NCI-H146 treated with DMSO at 0.1 percent for 48 hours (cell line): ENCODE measurements at regions not wholly inside any gene's neighbourhood (a gene's known extent, or its start where the extent isn't known, plus 50 kb on each side); places are given as distances from the start of the nearest gene placed in this dataset.

Source experiments
- DNase-seq: peaks from one replicate; lab custom pipeline; 2025; ENCODE audit not compliant: unreplicated experiment; lab: John Stamatoyannopoulos, UW

GRCh38 chr13:76527041-76527440 lies 359.2 kb downstream of the KCTD12 start:
- no peak for DNase-seq

GRCh38 chr13:76523740-76524340 lies 362.4 kb downstream of the KCTD12 start:
- no peak for DNase-seq

- no peak for DNase-seq
These were observed 364.0 kb downstream of the KCTD12 start for GRCh38 chr13:76522083-76522755.

- DNase-seq = no peak
These were observed 366.5 kb downstream of the KCTD12 start for GRCh38 chr13:76519685-76520084.

GRCh38 chr13:76516586-76516985 lies 369.6 kb downstream of the KCTD12 start:
- no peak for DNase-seq

- no peak for DNase-seq
These were observed 370.2 kb downstream of the KCTD12 start for GRCh38 chr13:76516013-76516412.

GRCh38 chr13:76512721-76513145 lies 373.5 kb downstream of the KCTD12 start:
- peak; percentile 55 for DNase-seq

- DNase-seq = no peak
These were observed 380.8 kb downstream of the KCTD12 start for GRCh38 chr13:76505437-76505836.

- DNase-seq = peak; percentile 13
These were observed 382.4 kb downstream of the KCTD12 start for GRCh38 chr13:76503766-76504165.

GRCh38 chr13:76503291-76503690 lies 382.9 kb downstream of the KCTD12 start:
- DNase-seq = no peak

- no peak for DNase-seq
These were observed 385.3 kb downstream of the KCTD12 start for GRCh38 chr13:76500894-76501293.

- no peak for DNase-seq
These were observed 386.3 kb downstream of the KCTD12 start for GRCh38 chr13:76499891-76500290.

- peak; percentile 77 for DNase-seq
These were observed 396.9 kb downstream of the KCTD12 start for GRCh38 chr13:76489274-76489673.

- DNase-seq = no peak
These were observed 404.5 kb downstream of the KCTD12 start for GRCh38 chr13:76481738-76482137.

GRCh38 chr13:76474966-76475365 lies 411.2 kb downstream of the KCTD12 start:
- DNase-seq = no peak

GRCh38 chr13:76474356-76474755 lies 411.8 kb downstream of the KCTD12 start:
- DNase-seq = no peak

GRCh38 chr13:76473552-76474134 lies 412.6 kb downstream of the KCTD12 start:
- peak; percentile 71 for DNase-seq

- no peak for DNase-seq
These were observed 413.3 kb downstream of the KCTD12 start for GRCh38 chr13:76472916-76473315.

- no peak for DNase-seq
These were observed 414.7 kb downstream of the KCTD12 start for GRCh38 chr13:76471486-76471885.

- no peak for DNase-seq
These were observed 415.2 kb downstream of the KCTD12 start for GRCh38 chr13:76470991-76471390.

GRCh38 chr13:76466043-76466442 lies 420.2 kb downstream of the KCTD12 start:
- peak; percentile 26 for DNase-seq

GRCh38 chr13:76463314-76463713 lies 422.9 kb downstream of the KCTD12 start:
- no peak for DNase-seq
